IMR-90 (cell line): ENCODE measurements at regions not wholly inside any gene's neighbourhood (a gene's known extent, or its start where the extent isn't known, plus 50 kb on each side); places are given as distances from the start of the nearest gene placed in this dataset.

ENCODE experiments used
- ATAC-seq: fragments of 200-7000 bp; cut with Tn5 transposase; 2 replicates; pipeline ENCODE4 v1.9.1; 2020; ENCODE audit warnings: low read depth, mild to moderate bottlenecking, moderate library complexity
- BruUV-seq: library from RNA; stranded (reverse); fragments of 400-500 nt; replicated peaks from 2 replicates; lab custom pipeline; 2021; lab: Mats Ljungman, UMichigan
- CTCF ChIA-PET: fragments of 300-600 bp; formaldehyde crosslinking; extraction: SDS; loops from one replicate; lab custom pipeline; 2021; ENCODE audit warnings: antibody characterized with exemption; lab: Yijun Ruan, JAX
- POLR2A ChIA-PET: fragments of 300-600 bp; sonication (Branson Sonifier 250); formaldehyde crosslinking; loops from one replicate; lab custom pipeline; 2022; ENCODE audit warnings: antibody characterized with exemption; ENCODE audit not compliant: unreplicated experiment; lab: Charles Lee
- DNase-seq: peaks from one replicate; pipeline ENCODE4 v3.0.0; 2013
- H2AFZ ChIP-seq: replicated peaks from 2 replicates; pipeline ENCODE3; 2013; ENCODE audit warnings: low read length, mild to moderate bottlenecking; ENCODE audit not compliant: poor library complexity
- H2AK5ac ChIP-seq: 2 replicates; pipeline ENCODE4 v1.6.1; 2013; ENCODE audit warnings: low read depth, low read length, inconsistent platforms
- H2AK9ac ChIP-seq: replicated peaks from 2 replicates; pipeline ENCODE3; 2013; ENCODE audit warnings: mild to moderate bottlenecking, low read depth, low read length, moderate library complexity; ENCODE audit not compliant: poor library complexity
- H2BK120ac ChIP-seq: 2 replicates; pipeline ENCODE4 v1.6.1; 2013; ENCODE audit warnings: low read depth, low read length, inconsistent platforms
- H2BK15ac ChIP-seq: 3 replicates; pipeline ENCODE4 v1.6.1; 2013; ENCODE audit warnings: low read depth, low read length, inconsistent platforms
- H2BK20ac ChIP-seq: 2 replicates; pipeline ENCODE4 v1.6.1; 2013; ENCODE audit warnings: low read depth, mild to moderate bottlenecking, inconsistent platforms, low read length, moderate library complexity
- H2BK5ac ChIP-seq: 2 replicates; pipeline ENCODE4 v1.6.1; 2013; ENCODE audit warnings: mild to moderate bottlenecking, low read depth, low read length, inconsistent platforms; ENCODE audit not compliant: poor library complexity, severe bottlenecking
- H3K14ac ChIP-seq: replicated peaks from 2 replicates; pipeline ENCODE4 v1.6.1; 2013; ENCODE audit warnings: low read depth, low read length, inconsistent platforms
- H3K18ac ChIP-seq: 2 replicates; pipeline ENCODE4 v1.6.1; 2013; ENCODE audit warnings: low read depth, low read length, control low read depth
- H3K23ac ChIP-seq: 2 replicates; pipeline ENCODE4 v1.6.1; 2013; ENCODE audit warnings: low read depth, low read length, inconsistent platforms
- H3K27ac ChIP-seq: 2 replicates; pipeline ENCODE4 v1.5.1; 2013; ENCODE audit warnings: mild to moderate bottlenecking, control low read depth, low read length; ENCODE audit not compliant: insufficient read depth
- H3K27me3 ChIP-seq: 2 replicates; pipeline ENCODE4 v1.6.1; 2013; ENCODE audit warnings: low read length; ENCODE audit not compliant: control insufficient read depth, insufficient read depth
- H3K36me3 ChIP-seq: 2 replicates; pipeline ENCODE4 v1.6.1; 2013; ENCODE audit warnings: low read length, mixed read lengths; ENCODE audit not compliant: control insufficient read depth, insufficient read depth
- H3K4ac ChIP-seq: 2 replicates; pipeline ENCODE4 v1.6.1; 2013; ENCODE audit warnings: low read depth, low read length, inconsistent platforms
- H3K4me1 ChIP-seq: 2 replicates; pipeline ENCODE4 v1.6.1; 2013; ENCODE audit warnings: low read length, mixed read lengths; ENCODE audit not compliant: control insufficient read depth, insufficient read depth
- H3K4me2 ChIP-seq: 2 replicates; pipeline ENCODE4 v1.6.1; 2013; ENCODE audit warnings: low read depth, mild to moderate bottlenecking, control low read depth, low read length, moderate library complexity
- H3K4me3 ChIP-seq: 2 replicates; pipeline ENCODE4 v1.5.1; 2013; ENCODE audit warnings: low read depth, mild to moderate bottlenecking, control low read depth, low read length, moderate library complexity; ENCODE audit not compliant: insufficient read depth
- H3K56ac ChIP-seq: 2 replicates; pipeline ENCODE4 v1.6.1; 2013; ENCODE audit warnings: low read length, inconsistent platforms; ENCODE audit not compliant: insufficient read depth; ENCODE audit errors: extremely low read depth
- H3K79me1 ChIP-seq, 2 experiments: 2 replicates each; pipeline ENCODE4 v1.6.1; 2013; ENCODE audit warnings: low read length in 2 of 2, inconsistent platforms in 1 of 2, low read depth in 1 of 2
- H3K9ac ChIP-seq: 2 replicates; pipeline ENCODE4 v1.6.1; 2013; ENCODE audit warnings: low read depth, low read length, control low read depth
- H3K9me1 ChIP-seq: 2 replicates; pipeline ENCODE4 v1.6.1; 2013; ENCODE audit warnings: low read length, inconsistent platforms; ENCODE audit not compliant: insufficient read depth
- H3K9me3 ChIP-seq: 2 replicates; pipeline ENCODE4 v1.6.1; 2013; ENCODE audit warnings: low read length; ENCODE audit not compliant: control insufficient read depth, insufficient read depth
- H4K20me1 ChIP-seq: 2 replicates; pipeline ENCODE4 v1.6.1; 2013; ENCODE audit warnings: low read length, inconsistent platforms; ENCODE audit not compliant: insufficient read depth
- H4K5ac ChIP-seq: 2 replicates; pipeline ENCODE4 v1.6.1; 2013; ENCODE audit warnings: mild to moderate bottlenecking, low read depth, low read length, control low read depth
- H4K8ac ChIP-seq, 2 experiments: 2 replicates each; pipeline ENCODE4 v1.6.1; 2013; ENCODE audit warnings: low read depth in 2 of 2, low read length in 2 of 2, control low read depth in 1 of 2, inconsistent platforms in 1 of 2
- H4K91ac ChIP-seq: 2 replicates; pipeline ENCODE4 v1.6.1; 2013; ENCODE audit warnings: low read depth, low read length, inconsistent platforms; ENCODE audit not compliant: insufficient read depth
- BHLHE40 ChIP-seq: fragments of 150-350 bp; IDR thresholded peaks from 2 replicates; pipeline ENCODE4 v1.6.1; 2016; ENCODE audit warnings: mild to moderate bottlenecking, low read depth, low read length
- CEBPB ChIP-seq: IDR thresholded peaks from 2 replicates; pipeline ENCODE4 v1.6.1; 2012; ENCODE audit warnings: low read depth, low read length, improper control_type of control experiment
- FOS ChIP-seq: fragments of 150-350 bp; IDR thresholded peaks from 2 replicates; pipeline ENCODE4 v1.6.1; 2016; ENCODE audit warnings: low read depth, low read length
- MAFK ChIP-seq: IDR thresholded peaks from 2 replicates; pipeline ENCODE4 v1.6.1; 2012; ENCODE audit warnings: low read depth, low read length, improper control_type of control experiment
- MAZ ChIP-seq: IDR thresholded peaks from 2 replicates; pipeline ENCODE4 v1.6.1; 2012; ENCODE audit warnings: low read depth, mild to moderate bottlenecking, low read length, improper control_type of control experiment, moderate library complexity, borderline replicate concordance
- MXI1 ChIP-seq: IDR thresholded peaks from 2 replicates; pipeline ENCODE4 v1.6.1; 2012; ENCODE audit warnings: low read depth, mild to moderate bottlenecking, low read length, moderate library complexity, borderline replicate concordance
- NFE2L2 ChIP-seq: fragments of 150-350 bp; IDR thresholded peaks from 2 replicates; pipeline ENCODE4 v1.6.1; 2016; ENCODE audit warnings: low read depth, mild to moderate bottlenecking, low read length
- POLR2A ChIP-seq: IDR thresholded peaks from 2 replicates; pipeline ENCODE4 v1.6.1; 2012; ENCODE audit warnings: mild to moderate bottlenecking, low read depth, low read length
- RCOR1 ChIP-seq: IDR thresholded peaks from 2 replicates; pipeline ENCODE4 v1.6.1; 2012; ENCODE audit warnings: mild to moderate bottlenecking, low read length, improper control_type of control experiment; ENCODE audit not compliant: insufficient replicate concordance
- RFX5 ChIP-seq: IDR thresholded peaks from 2 replicates; pipeline ENCODE4 v1.8.0; 2012; ENCODE audit warnings: low read depth, mild to moderate bottlenecking, low read length, moderate library complexity
- SMC3 ChIP-seq: fragments of 150-350 bp; IDR thresholded peaks from 2 replicates; pipeline ENCODE4 v1.6.1; 2016; ENCODE audit warnings: low read depth, mild to moderate bottlenecking, antibody characterized with exemption, low read length, moderate library complexity
- WGBS, 2 experiments: methylation state at CpG; one replicate each; pipeline versions ENCODE4 v1.1.5 to v1.1.7; 2013; ENCODE audit warnings: missing lambda C conversion rate in 2 of 2; ENCODE audit not compliant: insufficient read length in 1 of 2; ENCODE audit errors: extremely low coverage in 2 of 2; 5-methylcytosine and 5-hydroxymethylcytosine counted together
- dilution Hi-C: fragments of 300-500 bp; cut with HindIII; formaldehyde crosslinking; loops from one replicate; pipeline ENCODE4 v1.14.3; 2018; ENCODE audit warnings: low sequenced_read_pairs; ENCODE audit not compliant: unreplicated experiment
- in situ Hi-C: fragments of 300-500 bp; cut with MboI; formaldehyde crosslinking; loops from 3 replicates; pipeline ENCODE4 v1.14.3; 2019; ENCODE audit warnings: low sequenced_read_pairs, inconsistent platforms, mixed read lengths
- intact Hi-C: fragments of 100-400 bp; cut with micrococcal nuclease; formaldehyde crosslinking; loops from 2 replicates; pipeline ENCODE4 v1.10.0; 2022
- TF ChIP-seq, protein P1 (sequence below): conservative IDR thresholded peaks from 2 replicates; pipeline ENCODE4 v1.5.1; 2012; ENCODE audit warnings: mild to moderate bottlenecking, low read depth, low read length, improper control_type of control experiment
- TF ChIP-seq, protein P2 (sequence below): fragments of 150-350 bp; IDR thresholded peaks from 2 replicates; pipeline ENCODE4 v1.6.1; 2016; ENCODE audit warnings: low read depth, mild to moderate bottlenecking, low read length, moderate library complexity, borderline replicate concordance
- TF ChIP-seq, protein P3 (sequence below): fragments of 150-350 bp; IDR thresholded peaks from 2 replicates; pipeline ENCODE4 v1.6.1; 2017; ENCODE audit warnings: mild to moderate bottlenecking, antibody characterized with exemption, low read length, low read depth

DNA sequence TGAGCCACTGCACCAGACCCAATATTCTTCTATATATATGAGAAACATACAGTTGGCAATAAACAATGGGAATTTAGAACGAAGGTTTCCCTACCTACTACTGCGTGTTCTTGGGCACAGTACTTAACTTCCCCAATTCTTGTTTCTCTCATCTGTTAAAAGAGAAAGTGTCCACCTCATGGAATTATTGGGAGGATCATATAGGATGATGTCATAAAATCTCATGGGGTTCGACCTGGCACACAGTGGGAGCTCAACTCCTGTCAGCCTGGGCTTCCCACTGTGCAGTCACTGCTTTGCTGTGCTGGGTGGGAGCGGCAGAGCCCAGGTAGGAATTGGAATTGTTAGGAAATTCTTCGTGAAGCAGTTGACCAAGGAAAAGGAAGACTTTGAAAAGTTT, 203.3 kb downstream of the SH3BP4 start:
- no peak overlapping the region for H2BK120ac ChIP-seq
- H3K14ac ChIP-seq = no peak overlapping the region
- no peak overlapping the region for H3K18ac ChIP-seq
- no peaks in the 10 kb centered on the region for H4K20me1 ChIP-seq
- no peak overlapping the region for H3K27ac ChIP-seq
- H2AFZ ChIP-seq = no peak overlapping the region
- no peaks in the 10 kb centered on the region for H3K9me1 ChIP-seq
- H4K5ac ChIP-seq = no peak overlapping the region
- no peak overlapping the region for H3K4ac ChIP-seq
- no peak overlapping the region for H2BK20ac ChIP-seq
- no peak overlapping the region for H2AK9ac ChIP-seq
- H3K9ac ChIP-seq = no peak overlapping the region
- POLR2A ChIA-PET = no interaction called here
- H2AK5ac ChIP-seq = no peak overlapping the region
- H4K91ac ChIP-seq = no peak overlapping the region
- no peak overlapping the region for H2BK5ac ChIP-seq
- no peak overlapping the region for H3K23ac ChIP-seq
- H3K4me1 ChIP-seq = no peaks in the 10 kb centered on the region
- DNase-seq (no peak), ATAC-seq (no peak)
- peaks cover 59% of the 10 kb centered on the region for H3K27me3 ChIP-seq
- H3K36me3 ChIP-seq = no peaks in the 10 kb centered on the region
- no peak overlapping the region for H4K8ac ChIP-seq
- no peak overlapping the region for H3K56ac ChIP-seq
- dilution Hi-C loops = no loop called here
- no peak overlapping the region for H2BK15ac ChIP-seq
- H3K9me3 ChIP-seq = peaks cover 4% of the 10 kb centered on the region; the same call in 1 of the 2 replicates
- in situ Hi-C loops = no loop called here
- H3K79me1 ChIP-seq = no peaks in the 10 kb centered on the region
- 20% methylated on average over 1 of the region's 5 CpGs; no CpG with 5 or more reads in 1 of the 2 experiments for WGBS, 2 experiments
- TF ChIP-seq MAFK = no peak
- no peak for TF ChIP-seq POLR2A
- no peak for TF ChIP-seq NFE2L2
- TF ChIP-seq, protein P1, sequence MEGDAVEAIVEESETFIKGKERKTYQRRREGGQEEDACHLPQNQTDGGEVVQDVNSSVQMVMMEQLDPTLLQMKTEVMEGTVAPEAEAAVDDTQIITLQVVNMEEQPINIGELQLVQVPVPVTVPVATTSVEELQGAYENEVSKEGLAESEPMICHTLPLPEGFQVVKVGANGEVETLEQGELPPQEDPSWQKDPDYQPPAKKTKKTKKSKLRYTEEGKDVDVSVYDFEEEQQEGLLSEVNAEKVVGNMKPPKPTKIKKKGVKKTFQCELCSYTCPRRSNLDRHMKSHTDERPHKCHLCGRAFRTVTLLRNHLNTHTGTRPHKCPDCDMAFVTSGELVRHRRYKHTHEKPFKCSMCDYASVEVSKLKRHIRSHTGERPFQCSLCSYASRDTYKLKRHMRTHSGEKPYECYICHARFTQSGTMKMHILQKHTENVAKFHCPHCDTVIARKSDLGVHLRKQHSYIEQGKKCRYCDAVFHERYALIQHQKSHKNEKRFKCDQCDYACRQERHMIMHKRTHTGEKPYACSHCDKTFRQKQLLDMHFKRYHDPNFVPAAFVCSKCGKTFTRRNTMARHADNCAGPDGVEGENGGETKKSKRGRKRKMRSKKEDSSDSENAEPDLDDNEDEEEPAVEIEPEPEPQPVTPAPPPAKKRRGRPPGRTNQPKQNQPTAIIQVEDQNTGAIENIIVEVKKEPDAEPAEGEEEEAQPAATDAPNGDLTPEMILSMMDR = no peak
- no peak for TF ChIP-seq MAZ
- TF ChIP-seq MXI1 = no peak
- TF ChIP-seq SMC3 = no peak
- no peak for TF ChIP-seq BHLHE40
- TF ChIP-seq RCOR1 = no peak
- no peak for TF ChIP-seq FOS
- no peak for TF ChIP-seq RFX5
- TF ChIP-seq, protein P2, sequence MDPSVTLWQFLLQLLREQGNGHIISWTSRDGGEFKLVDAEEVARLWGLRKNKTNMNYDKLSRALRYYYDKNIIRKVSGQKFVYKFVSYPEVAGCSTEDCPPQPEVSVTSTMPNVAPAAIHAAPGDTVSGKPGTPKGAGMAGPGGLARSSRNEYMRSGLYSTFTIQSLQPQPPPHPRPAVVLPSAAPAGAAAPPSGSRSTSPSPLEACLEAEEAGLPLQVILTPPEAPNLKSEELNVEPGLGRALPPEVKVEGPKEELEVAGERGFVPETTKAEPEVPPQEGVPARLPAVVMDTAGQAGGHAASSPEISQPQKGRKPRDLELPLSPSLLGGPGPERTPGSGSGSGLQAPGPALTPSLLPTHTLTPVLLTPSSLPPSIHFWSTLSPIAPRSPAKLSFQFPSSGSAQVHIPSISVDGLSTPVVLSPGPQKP = no peak
- no peak for TF ChIP-seq CEBPB
- TF ChIP-seq, protein P3, sequence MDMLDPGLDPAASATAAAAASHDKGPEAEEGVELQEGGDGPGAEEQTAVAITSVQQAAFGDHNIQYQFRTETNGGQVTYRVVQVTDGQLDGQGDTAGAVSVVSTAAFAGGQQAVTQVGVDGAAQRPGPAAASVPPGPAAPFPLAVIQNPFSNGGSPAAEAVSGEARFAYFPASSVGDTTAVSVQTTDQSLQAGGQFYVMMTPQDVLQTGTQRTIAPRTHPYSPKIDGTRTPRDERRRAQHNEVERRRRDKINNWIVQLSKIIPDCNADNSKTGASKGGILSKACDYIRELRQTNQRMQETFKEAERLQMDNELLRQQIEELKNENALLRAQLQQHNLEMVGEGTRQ = no peak
- H3K4me2 ChIP-seq = no peak overlapping the region
- CTCF ChIA-PET = interaction anchor here (1.2 kb wide), 1 partner anchor 439 kb away, joined by 3 read pairs; no protein-coding TSS in a partner anchor
- H3K4me3 ChIP-seq = no peak overlapping the region
- no TSS peak for BruUV-seq
- intact Hi-C loops = no loop called here
